ENCODE measurements at regions not wholly inside any gene's neighbourhood (a gene's known extent, or its start where the extent isn't known, plus 50 kb on each side); places are given as distances from the start of the nearest gene placed in this dataset.

GRCh38 chr2:6577960-6578359 is 287.7 kb downstream of the CMPK2 start:
- no peak for TF ChIP-seq SIN3A (IDR thresholded peaks at IDR 0.05; ENCODE audit: borderline replicate concordance, insufficient read depth, low read depth, low read length)
- TF ChIP-seq CTCF (IDR thresholded peaks at IDR 0.05): no peak
